Neuron (in vitro differentiated cells): ENCODE measurements at regions not wholly inside any gene's neighbourhood (a gene's known extent, or its start where the extent isn't known, plus 50 kb on each side); places are given as distances from the start of the nearest gene placed in this dataset.

Experiments
- H2AFZ ChIP-seq: one replicate; pipeline ENCODE4 v1.6.1; 2013; ENCODE audit warnings: low read depth, mild to moderate bottlenecking, inconsistent platforms, low read length, moderate library complexity
- H3K27me3 ChIP-seq: one replicate; pipeline ENCODE4 v1.6.1; 2013; ENCODE audit warnings: low read length; ENCODE audit not compliant: insufficient read depth
- H3K36me3 ChIP-seq: one replicate; pipeline ENCODE4 v1.6.1; 2013; ENCODE audit warnings: low read length; ENCODE audit not compliant: insufficient read depth
- H3K4me1 ChIP-seq: one replicate; pipeline ENCODE4 v1.6.1; 2013; ENCODE audit warnings: low read length; ENCODE audit not compliant: insufficient read depth
- H3K4me3 ChIP-seq: 2 replicates; pipeline ENCODE4 v1.5.1; 2013; ENCODE audit warnings: mild to moderate bottlenecking, low read length, moderate library complexity
- H3K9me3 ChIP-seq: one replicate; pipeline ENCODE4 v1.6.1; 2013; ENCODE audit warnings: low read length

- H3K36me3 ChIP-seq, result no peaks in the 10 kb centered on the region
- no peaks in the 10 kb centered on the region for H3K27me3 ChIP-seq
- no peak overlapping the region for H2AFZ ChIP-seq
- peaks cover 14% of the 10 kb centered on the region for H3K4me1 ChIP-seq
- H3K9me3 ChIP-seq, result no peaks in the 10 kb centered on the region
- H3K4me3 ChIP-seq, result no peak overlapping the region
These were observed 223.5 kb upstream of the BLID start for GRCh38 chr11:122339436-122340060.

- peaks cover 14% of the 10 kb centered on the region for H3K4me1 ChIP-seq
- H2AFZ ChIP-seq, result no peak overlapping the region
- H3K4me3 ChIP-seq, result no peak overlapping the region
- no peaks in the 10 kb centered on the region for H3K27me3 ChIP-seq
- H3K36me3 ChIP-seq, result no peaks in the 10 kb centered on the region
- no peaks in the 10 kb centered on the region for H3K9me3 ChIP-seq
These were observed 221.7 kb upstream of the BLID start for GRCh38 chr11:122337704-122338103.

- Histone ChIP-seq H3K4me1 (peaks cover 14% of the 10 kb centered on the region), H3K27me3 (no peaks in the 10 kb centered on the region), H2AFZ (no peak overlapping the region), H3K4me3 (no peak overlapping the region), H3K9me3 (no peaks in the 10 kb centered on the region), H3K36me3 (no peaks in the 10 kb centered on the region)
These were observed 221.2 kb upstream of the BLID start for GRCh38 chr11:122337241-122337640.

- H3K4me1 ChIP-seq, result peaks cover 14% of the 10 kb centered on the region
- H3K9me3 ChIP-seq, result no peaks in the 10 kb centered on the region
- H3K4me3 ChIP-seq, result no peak overlapping the region
- no peak overlapping the region for H2AFZ ChIP-seq
- H3K27me3 ChIP-seq, result no peaks in the 10 kb centered on the region
- no peaks in the 10 kb centered on the region for H3K36me3 ChIP-seq
These were observed 220.7 kb upstream of the BLID start for GRCh38 chr11:122336706-122337105.

- no peaks in the 10 kb centered on the region for H3K27me3 ChIP-seq
- H3K4me3 ChIP-seq, result no peak overlapping the region
- H3K36me3 ChIP-seq, result no peaks in the 10 kb centered on the region
- no peaks in the 10 kb centered on the region for H3K9me3 ChIP-seq
- H3K4me1 ChIP-seq, result peaks cover 9% of the 10 kb centered on the region
- H2AFZ ChIP-seq, result no peak overlapping the region
These were observed 218.7 kb upstream of the BLID start for GRCh38 chr11:122334546-122335339.

- H3K9me3 ChIP-seq, result no peaks in the 10 kb centered on the region
- H3K4me3 ChIP-seq, result no peak overlapping the region
- H3K36me3 ChIP-seq, result no peaks in the 10 kb centered on the region
- no peak overlapping the region for H2AFZ ChIP-seq
- H3K4me1 ChIP-seq, result peaks cover 9% of the 10 kb centered on the region
- H3K27me3 ChIP-seq, result no peaks in the 10 kb centered on the region
These were observed 217.5 kb upstream of the BLID start for GRCh38 chr11:122333467-122333866.

GRCh38 chr11:122331079-122331478 is 215.1 kb upstream of the BLID start:
- no peak overlapping the region for H3K4me3 ChIP-seq
- H3K27me3 ChIP-seq, result no peaks in the 10 kb centered on the region
- no peaks in the 10 kb centered on the region for H3K9me3 ChIP-seq
- H2AFZ ChIP-seq, result no peak overlapping the region
- no peaks in the 10 kb centered on the region for H3K36me3 ChIP-seq
- no peaks in the 10 kb centered on the region for H3K4me1 ChIP-seq

GRCh38 chr11:122330279-122330965 is 214.4 kb upstream of the BLID start:
- no peaks in the 10 kb centered on the region for H3K4me1 ChIP-seq
- no peaks in the 10 kb centered on the region for H3K36me3 ChIP-seq
- H3K27me3 ChIP-seq, result no peaks in the 10 kb centered on the region
- H3K4me3 ChIP-seq, result no peak overlapping the region
- H3K9me3 ChIP-seq, result no peaks in the 10 kb centered on the region
- no peak overlapping the region for H2AFZ ChIP-seq

- Histone ChIP-seq H3K36me3 (no peaks in the 10 kb centered on the region), H3K27me3 (no peaks in the 10 kb centered on the region), H3K4me1 (peaks cover under 1% of the 10 kb centered on the region), H3K9me3 (no peaks in the 10 kb centered on the region), H3K4me3 (no peak overlapping the region), H2AFZ (no peak overlapping the region)
These were observed 211.5 kb upstream of the BLID start for GRCh38 chr11:122327528-122327927.

- Histone ChIP-seq H3K36me3 (no peaks in the 10 kb centered on the region), H3K9me3 (no peaks in the 10 kb centered on the region), H3K27me3 (no peaks in the 10 kb centered on the region), H3K4me1 (peaks cover 37% of the 10 kb centered on the region), H2AFZ (no peak overlapping the region), H3K4me3 (no peak overlapping the region)
These were observed 207.9 kb upstream of the BLID start for GRCh38 chr11:122323754-122324421.

- Histone ChIP-seq H3K4me1 (peaks cover 49% of the 10 kb centered on the region), H3K4me3 (no peak overlapping the region), H3K9me3 (no peaks in the 10 kb centered on the region), H3K27me3 (no peaks in the 10 kb centered on the region), H2AFZ (no peak overlapping the region), H3K36me3 (no peaks in the 10 kb centered on the region)
These were observed 206.3 kb upstream of the BLID start for GRCh38 chr11:122322329-122322728.

GRCh38 chr11:122320671-122321070 is 204.7 kb upstream of the BLID start:
- Histone ChIP-seq H3K36me3 (no peaks in the 10 kb centered on the region), H3K4me3 (no peak overlapping the region), H2AFZ (no peak overlapping the region), H3K9me3 (no peaks in the 10 kb centered on the region), H3K27me3 (no peaks in the 10 kb centered on the region), H3K4me1 (peaks cover 51% of the 10 kb centered on the region)
